ENCODE measurements at regions not wholly inside any gene's neighbourhood (a gene's known extent, or its start where the extent isn't known, plus 50 kb on each side); places are given as distances from the start of the nearest gene placed in this dataset.

DNA sequence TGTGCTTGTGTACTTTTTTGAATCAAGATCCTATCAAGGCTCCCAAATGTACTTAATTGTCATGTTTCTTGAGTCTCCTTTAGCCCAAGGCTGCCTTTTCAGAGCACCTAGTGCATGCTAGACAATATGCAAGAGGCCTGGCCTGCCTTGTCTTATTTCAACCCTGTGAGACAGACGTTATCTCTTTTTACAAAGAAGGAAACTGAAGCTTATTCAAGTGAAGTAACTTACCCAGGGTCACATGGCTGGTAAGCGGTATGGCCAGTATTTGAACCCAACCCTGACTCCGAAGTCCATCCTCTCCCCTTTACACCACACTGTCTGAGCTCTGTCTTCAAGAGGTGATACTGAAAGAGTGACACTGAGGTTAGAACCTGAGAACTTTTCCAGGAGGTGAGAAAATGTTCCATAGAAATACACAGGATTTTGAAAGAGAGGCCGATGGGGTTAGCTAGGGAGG lies 505.1 kb downstream of the FOXO1 start:
- in situ Hi-C loops (cut with HindIII; ENCODE audit: low sequenced_read_pairs) = no loop called here

- in situ Hi-C loops (cut with HindIII; ENCODE audit: low sequenced_read_pairs) = no loop called here
Measured at GRCh38 chr13:40161931-40162330, 504.5 kb downstream of the FOXO1 start.

DNA sequence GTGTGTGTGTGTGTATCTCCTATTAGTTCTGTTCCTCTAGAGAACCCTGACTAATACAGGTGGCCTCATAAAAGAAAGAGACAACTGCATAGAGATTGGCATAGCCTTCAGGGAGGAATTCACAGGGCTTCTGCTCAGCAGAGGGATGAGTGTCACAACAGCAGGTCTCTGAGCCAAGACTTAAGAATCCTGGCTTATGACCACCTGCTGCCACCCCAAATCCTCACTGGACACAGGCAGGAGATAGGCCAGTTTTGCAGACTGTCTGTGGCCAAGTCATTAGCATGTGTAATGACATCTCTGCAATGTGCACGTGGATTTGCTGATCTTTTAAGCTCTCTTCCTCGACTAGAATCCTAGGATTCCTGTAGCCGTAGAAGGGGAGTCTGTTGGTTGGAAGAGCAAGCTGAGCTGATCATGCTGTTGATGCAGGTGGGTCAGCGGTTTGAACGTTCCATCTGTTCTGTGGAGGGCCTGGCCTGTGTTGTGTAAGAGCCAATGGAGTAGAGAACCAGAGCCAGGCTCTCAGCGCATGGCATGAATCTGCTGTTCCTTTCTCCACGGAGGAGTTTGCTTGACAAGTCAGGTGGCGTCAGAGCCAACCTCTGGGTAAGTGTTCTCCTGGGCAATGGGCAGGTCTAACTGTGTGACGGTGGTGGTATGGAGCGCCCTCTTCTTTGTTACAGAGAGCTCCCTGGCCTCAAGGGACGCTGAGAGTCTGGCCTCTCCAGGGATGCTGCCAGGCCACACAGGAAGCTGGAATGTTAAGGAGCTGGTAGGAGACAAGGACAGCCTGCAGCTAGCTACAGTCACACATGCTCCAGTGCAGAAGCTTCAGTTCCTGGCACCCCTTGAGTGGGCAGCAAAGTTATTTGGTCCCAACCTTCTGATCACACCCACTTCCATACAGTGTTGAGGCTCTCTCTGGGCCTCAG lies 503.1 kb downstream of the FOXO1 start:
- in situ Hi-C loops (cut with HindIII; ENCODE audit: low sequenced_read_pairs) = no loop called here

DNA sequence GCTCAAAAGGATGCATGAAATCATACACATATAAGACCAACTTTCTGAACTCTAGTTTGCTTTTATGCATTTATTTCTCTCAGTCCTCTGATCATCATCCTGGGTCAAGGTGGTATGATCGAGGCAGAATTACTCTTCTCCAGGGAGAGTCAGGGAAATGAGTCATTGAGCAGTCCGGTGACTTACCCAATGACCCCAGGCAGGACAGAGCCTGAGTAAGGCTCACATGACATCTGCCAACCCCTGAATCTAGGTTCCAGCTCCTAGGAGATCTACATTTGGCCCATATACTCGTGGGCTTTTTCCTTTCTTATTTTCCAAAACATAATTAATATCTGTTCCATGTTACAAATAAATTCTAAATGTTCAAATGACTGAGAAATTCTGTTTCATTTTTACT lies 502.3 kb downstream of the FOXO1 start:
- in situ Hi-C loops (cut with HindIII; ENCODE audit: low sequenced_read_pairs) = no loop called here

- in situ Hi-C loops (cut with HindIII; ENCODE audit: low sequenced_read_pairs) = no loop called here
Measured at GRCh38 chr13:40165316-40165932, 501.0 kb downstream of the FOXO1 start.

DNA sequence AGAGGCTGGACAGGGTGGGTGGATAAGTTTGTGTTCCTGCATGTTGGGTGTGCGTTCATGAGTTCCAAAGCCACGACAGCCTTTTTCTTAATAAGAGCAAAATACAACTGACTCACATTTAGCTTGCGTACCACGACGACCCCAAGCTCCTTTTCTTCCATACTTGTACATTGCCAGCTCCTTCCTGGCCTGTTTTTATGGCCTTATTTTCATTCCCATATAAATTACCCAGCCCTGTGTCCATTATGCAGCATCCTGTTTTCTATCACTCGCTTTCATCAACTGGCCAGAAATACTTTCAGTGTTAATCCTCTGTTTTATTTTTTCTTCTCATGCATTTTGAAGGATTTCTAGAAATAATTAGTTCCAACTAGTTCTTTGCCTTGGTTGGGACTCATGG lies 499.1 kb downstream of the FOXO1 start:
- in situ Hi-C loops (cut with HindIII; ENCODE audit: low sequenced_read_pairs) = no loop called here

DNA sequence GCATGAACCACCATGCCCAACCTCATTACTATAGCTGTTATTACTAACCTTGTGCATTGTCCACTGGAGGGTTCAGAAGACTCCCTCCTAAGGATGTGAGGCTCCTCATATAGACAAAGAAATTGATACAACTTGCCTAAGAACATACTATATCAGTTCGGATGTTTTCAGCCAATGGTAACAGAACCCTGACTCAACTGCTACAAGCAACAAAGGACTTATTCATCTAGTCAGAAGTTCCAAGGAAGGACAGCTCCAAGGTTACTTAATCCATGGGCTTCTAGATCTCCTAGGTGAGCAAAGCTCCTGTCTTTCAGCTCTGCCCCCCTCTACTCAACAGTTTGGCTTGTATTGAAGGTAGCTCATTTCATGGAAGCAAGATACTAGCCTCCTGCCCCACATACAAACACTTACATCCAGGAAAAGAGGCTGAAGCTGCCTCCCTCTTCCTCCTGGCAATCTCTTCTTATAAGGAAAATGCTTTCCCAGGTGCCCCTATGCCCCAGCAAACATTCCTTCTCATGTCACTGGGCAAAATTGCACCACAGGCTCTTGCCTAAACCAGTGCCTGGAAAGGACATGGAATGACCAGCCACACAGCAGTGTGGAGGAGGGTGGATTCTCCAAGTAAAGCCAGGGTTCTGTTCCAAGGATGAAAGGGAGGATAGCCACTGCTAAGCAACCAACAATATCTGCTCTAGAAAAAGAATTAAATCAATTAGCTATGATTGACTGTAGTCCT lies 497.8 kb downstream of the FOXO1 start:
- in situ Hi-C loops (cut with HindIII; ENCODE audit: low sequenced_read_pairs) = no loop called here

- in situ Hi-C loops (cut with HindIII; ENCODE audit: low sequenced_read_pairs) = no loop called here
Measured at GRCh38 chr13:40169476-40169875, 497.0 kb downstream of the FOXO1 start.

- in situ Hi-C loops (cut with HindIII; ENCODE audit: low sequenced_read_pairs) = no loop called here
Measured at GRCh38 chr13:40170091-40170490, 496.4 kb downstream of the FOXO1 start.

- in situ Hi-C loops (cut with HindIII; ENCODE audit: low sequenced_read_pairs) = no loop called here
Measured at GRCh38 chr13:40170982-40171381, 495.5 kb downstream of the FOXO1 start.

GRCh38 chr13:40171566-40171965 lies 494.9 kb downstream of the FOXO1 start:
- in situ Hi-C loops (cut with HindIII; ENCODE audit: low sequenced_read_pairs) = no loop called here

DNA sequence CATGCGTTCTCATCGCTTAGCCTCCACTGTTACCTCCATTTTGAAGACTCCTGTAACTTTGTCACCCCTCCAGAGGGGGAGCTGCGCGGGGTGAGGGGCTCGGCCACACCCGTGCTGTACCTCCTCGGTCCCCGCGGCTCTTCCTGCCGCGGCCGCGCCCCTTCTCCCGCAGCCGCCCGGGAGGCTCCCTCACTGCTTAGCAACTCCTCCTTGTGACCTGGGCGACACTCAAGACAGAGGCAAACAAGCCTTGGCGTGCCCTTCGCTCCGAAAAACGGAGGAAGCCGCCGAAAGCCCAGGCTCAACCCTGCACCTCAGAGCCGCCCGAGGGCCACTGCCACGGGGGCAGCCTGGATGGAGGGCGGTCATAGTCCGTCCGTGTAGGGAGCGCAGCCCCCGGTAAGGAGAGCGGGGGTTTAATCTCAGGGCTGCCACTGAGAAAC lies 494.3 kb downstream of the FOXO1 start:
- in situ Hi-C loops (cut with HindIII; ENCODE audit: low sequenced_read_pairs) = no loop called here

DNA sequence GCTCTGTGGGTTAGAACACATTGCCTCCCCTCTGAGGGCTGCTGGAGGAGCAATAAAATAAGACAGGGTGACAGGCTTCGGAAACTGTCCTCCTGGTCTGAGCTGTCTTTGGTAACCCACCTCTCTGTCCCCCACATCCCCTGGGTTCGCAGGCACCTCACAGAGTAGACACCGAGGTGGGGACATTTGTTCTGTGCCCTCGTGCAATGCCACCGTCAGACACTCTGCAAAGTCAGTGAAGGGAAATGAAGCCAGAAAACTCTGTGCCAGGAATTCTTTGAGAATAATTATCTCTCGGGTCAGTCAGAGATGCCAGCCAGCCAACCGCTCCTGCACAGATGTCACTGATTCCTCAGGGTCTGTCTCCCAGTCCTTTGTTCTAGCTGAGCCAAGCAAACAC lies 493.6 kb downstream of the FOXO1 start:
- in situ Hi-C loops (cut with HindIII; ENCODE audit: low sequenced_read_pairs) = no loop called here

DNA sequence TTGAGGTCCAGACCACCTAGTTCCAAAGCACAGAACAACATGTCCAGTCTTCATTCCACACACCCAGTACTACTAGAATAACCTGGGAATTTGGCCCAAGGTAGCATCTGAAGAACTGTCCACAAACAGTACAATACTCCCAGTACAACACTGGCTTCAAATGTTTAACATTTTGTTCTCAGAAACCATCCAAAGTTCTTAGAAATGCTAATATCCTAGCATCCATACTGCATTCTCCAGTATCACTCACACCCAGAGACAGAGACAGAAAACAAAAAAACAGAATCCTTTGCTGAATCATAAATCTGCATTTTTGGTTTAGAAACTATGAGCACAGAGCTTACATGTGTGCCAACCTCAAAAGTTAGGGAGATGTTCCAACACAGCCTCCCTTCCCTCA lies 490.8 kb downstream of the FOXO1 start:
- in situ Hi-C loops (cut with HindIII; ENCODE audit: low sequenced_read_pairs) = no loop called here

DNA sequence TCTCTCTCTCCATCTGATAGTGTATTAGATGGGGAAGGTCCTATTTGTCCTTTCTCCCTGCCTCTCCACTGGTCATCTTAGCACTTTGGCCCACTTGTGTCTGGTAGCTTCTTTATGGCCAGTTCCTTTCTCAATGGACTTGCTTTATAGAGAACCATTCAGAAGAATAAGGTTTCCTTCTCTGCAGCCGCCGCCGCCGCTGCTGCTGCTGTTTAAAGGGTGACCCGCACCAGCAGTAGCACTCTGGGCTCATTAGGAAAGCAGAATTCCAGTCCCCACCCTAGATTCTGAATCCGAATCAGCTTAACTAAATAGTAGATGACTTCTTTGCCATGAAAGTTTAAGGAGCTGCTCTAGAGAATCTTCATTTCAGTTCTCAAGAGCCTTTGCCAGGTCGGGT lies 490.2 kb downstream of the FOXO1 start:
- in situ Hi-C loops (cut with HindIII; ENCODE audit: low sequenced_read_pairs) = no loop called here

- in situ Hi-C loops (cut with HindIII; ENCODE audit: low sequenced_read_pairs) = no loop called here
Measured at GRCh38 chr13:40178130-40178529, 488.3 kb downstream of the FOXO1 start.

- in situ Hi-C loops (cut with HindIII; ENCODE audit: low sequenced_read_pairs) = no loop called here
Measured at GRCh38 chr13:40179445-40180281, 486.8 kb downstream of the FOXO1 start.

GRCh38 chr13:40180776-40181175 lies 485.7 kb downstream of the FOXO1 start:
- in situ Hi-C loops (cut with HindIII; ENCODE audit: low sequenced_read_pairs) = no loop called here

DNA sequence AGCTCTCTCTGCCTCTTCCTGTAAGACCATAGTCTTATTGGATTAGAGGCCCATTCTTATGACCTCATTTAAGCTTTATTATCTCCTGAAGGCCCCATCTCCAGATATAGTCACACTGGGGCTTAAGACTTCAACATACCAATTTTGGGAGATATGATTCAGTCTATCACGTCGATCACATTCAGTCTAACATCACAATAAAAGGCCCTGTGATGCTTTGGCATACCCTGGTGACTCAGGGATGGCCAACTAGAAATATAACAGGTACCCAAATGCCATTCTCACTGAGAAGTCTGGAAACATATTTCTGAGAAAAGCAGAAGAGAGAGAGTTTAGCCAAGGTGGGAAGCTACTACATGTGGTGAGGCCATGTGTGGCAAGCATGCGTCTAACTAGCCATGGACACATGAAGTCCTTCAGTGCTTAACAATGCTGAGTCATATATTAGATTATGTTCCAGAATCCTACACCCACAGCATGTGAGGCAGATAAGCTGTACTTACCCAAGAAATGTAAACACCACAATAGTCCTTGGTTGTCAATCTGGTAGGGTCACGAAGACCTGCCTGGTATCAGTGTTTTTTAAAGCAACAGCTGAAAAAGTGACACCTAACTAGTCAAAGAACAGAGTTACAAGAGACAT lies 485.1 kb downstream of the FOXO1 start:
- in situ Hi-C loops (cut with HindIII; ENCODE audit: low sequenced_read_pairs) = no loop called here

GRCh38 chr13:40182591-40182990 lies 483.9 kb downstream of the FOXO1 start:
- in situ Hi-C loops (cut with HindIII; ENCODE audit: low sequenced_read_pairs) = no loop called here
